NCI-H345 treated with DMSO at 0.1 percent for 48 hours (cell line): ENCODE measurements at regions not wholly inside any gene's neighbourhood (a gene's known extent, or its start where the extent isn't known, plus 50 kb on each side); places are given as distances from the start of the nearest gene placed in this dataset.

ENCODE experiments used
- DNase-seq: peaks from one replicate; lab custom pipeline; 2025; ENCODE audit not compliant: unreplicated experiment; lab: John Stamatoyannopoulos, UW

DNA sequence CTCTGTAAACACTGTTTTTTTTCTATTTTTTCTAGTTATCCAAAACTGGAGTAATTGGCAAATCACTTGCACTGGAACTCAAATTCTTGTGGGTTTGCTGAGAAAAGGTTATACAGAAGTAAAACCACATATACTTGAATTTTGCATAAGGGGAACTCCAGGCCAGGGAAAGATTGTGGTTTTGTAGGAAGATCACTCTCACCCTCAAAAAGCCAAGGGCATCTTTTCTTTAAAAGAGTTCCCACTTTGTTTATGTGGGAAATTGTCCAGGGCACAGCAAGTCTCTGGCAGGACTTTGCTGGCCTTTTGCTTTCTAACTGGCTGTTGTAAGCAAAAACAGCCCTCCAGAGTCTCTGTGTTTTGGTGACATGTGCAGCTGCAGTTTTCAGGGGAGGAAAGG lies 340.3 kb upstream of the RBMS3 start:
- DNase-seq: no peak

- DNase-seq: no peak
These were observed 339.9 kb upstream of the RBMS3 start for GRCh38 chr3:28940994-28941393.

GRCh38 chr3:28947061-28947460 lies 333.8 kb upstream of the RBMS3 start:
- DNase-seq: no peak

GRCh38 chr3:28947751-28948150 lies 333.1 kb upstream of the RBMS3 start:
- no peak for DNase-seq

DNA sequence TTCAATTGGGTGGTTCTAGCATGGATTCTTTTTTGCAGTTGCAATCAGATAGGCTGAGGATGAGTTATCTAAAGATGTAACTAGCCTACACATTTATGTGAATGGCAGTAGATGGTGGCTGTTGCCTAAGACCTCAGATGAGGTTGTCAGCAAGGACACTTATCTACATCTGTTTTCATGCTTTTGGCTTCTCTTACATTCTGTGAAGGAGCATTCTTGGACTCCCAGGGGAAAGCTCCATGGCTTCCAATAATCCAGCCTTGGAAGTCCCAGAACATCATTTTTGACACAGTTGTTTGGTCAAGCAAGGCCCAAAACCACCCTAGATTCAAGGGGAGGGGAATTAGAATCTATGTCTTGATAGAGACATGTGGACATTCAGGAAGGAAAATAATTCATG lies 332.2 kb upstream of the RBMS3 start:
- DNase-seq: no peak

DNA sequence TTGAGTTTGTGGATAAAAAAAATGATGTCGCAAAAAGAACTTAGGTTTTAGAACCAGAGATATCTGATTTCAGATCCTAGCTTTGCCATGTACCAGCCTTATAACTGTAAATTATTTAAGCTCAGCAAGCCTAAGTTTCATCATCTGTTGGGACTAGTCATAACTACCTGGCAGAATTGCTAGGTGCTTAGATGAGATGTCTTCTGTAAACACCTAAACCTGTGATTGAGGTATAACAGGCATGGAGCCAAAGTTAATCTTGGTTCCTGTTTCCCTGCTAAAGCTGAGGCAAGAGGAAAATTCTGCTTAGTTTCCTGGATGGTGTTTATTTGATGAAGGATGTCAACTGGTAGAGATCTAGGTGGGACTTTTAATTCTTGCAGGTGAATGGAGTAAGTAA lies 331.3 kb upstream of the RBMS3 start:
- no peak for DNase-seq

GRCh38 chr3:28950614-28951013 lies 330.3 kb upstream of the RBMS3 start:
- no peak for DNase-seq

DNA sequence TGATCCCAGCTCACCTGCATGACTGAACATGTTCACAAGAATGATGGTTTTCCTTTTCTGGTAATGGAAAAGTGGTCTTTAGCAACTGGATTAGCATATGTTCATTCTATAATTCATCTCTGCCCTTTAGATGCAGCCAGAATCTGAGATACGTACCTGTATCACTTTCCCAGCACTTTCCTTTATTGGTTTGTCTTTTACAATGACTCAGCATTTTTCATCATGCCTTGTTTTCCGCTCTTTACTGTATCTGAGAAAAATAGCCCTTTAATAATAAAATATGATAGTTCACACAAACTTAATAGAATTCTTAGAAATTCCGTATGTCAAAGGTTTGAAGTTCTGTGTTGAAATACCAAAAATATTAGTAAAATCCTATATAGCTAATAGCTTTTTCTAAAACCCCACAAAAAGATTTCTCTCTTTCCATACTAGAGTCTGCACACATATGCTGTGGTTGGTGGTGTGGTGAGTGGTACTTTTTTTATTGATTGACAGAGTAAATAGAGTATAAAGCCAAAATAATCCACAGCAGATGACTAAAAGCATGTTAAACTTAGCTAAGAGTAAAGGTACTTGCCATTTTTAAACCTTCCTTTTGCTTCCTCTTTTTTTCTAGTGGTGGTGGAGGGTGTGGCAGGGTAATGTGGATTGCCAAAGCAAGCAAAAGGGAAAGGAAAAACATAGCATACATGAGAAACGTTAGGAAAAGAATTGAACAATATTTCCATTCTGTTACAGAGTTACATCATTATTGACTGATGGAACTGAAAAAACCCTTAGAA lies 328.9 kb upstream of the RBMS3 start:
- DNase-seq: no peak

DNA sequence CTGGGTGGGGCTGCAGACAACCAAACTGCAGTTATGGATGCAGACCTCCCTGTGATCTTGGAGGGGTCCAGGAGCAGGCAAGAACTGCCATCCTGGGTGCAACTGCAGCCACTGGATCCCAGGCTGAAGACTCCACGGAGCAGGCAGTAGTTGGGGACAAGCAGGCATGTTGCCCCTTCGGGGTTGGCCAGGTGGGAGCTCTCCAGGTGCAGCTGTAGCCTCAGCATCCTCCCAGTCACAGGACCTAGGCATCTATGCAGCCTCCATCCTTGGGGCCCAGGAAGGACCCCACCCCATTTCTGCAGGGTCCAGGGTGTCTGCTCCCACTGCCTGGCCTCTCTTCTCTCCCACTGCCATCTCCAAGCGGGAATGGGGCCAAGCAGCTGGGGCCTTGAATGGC lies 322.2 kb upstream of the RBMS3 start:
- no peak for DNase-seq

DNA sequence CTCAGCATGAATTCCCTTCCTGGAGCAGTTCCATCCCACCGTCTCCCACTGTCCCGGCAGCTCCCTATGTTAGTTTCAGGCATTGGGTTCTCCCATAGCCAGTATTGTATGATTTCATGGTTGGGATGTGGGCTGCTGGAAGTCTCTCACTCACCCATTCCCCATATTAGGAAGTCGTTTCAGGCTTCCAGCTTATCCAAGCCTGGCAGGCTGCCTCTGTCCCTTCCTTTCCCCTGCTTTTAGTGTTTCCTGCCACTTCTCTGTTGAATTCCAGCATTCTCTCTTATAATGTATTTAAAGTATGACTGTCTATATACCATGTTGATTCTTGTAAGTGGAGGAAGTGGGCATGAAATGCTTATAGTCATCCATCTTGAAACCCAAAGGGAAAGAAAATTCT lies 309.7 kb upstream of the RBMS3 start:
- DNase-seq: no peak

DNA sequence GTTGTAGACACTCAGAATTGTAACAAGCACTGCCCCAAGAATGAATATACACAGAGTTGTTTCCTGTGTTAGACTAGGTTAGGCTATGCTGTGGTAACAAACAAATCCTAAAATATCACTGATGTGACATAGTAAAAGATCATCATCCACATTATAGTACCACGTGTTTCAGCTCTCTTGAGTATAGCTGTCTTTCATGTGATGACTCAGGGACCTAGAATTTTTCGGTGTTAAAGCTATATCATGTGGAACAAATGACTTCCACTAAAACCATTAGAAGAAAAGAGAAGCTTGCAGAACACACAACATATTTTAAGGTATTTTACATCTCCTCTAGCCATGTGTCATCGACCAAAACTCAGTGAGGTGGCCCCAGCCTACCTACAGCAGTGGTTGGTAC lies 307.9 kb upstream of the RBMS3 start:
- DNase-seq: no peak

GRCh38 chr3:28973609-28974008 lies 307.3 kb upstream of the RBMS3 start:
- no peak for DNase-seq

- DNase-seq: no peak
These were observed 302.8 kb upstream of the RBMS3 start for GRCh38 chr3:28978092-28978491.

GRCh38 chr3:28980131-28980530 lies 300.7 kb upstream of the RBMS3 start:
- DNase-seq: no peak

DNA sequence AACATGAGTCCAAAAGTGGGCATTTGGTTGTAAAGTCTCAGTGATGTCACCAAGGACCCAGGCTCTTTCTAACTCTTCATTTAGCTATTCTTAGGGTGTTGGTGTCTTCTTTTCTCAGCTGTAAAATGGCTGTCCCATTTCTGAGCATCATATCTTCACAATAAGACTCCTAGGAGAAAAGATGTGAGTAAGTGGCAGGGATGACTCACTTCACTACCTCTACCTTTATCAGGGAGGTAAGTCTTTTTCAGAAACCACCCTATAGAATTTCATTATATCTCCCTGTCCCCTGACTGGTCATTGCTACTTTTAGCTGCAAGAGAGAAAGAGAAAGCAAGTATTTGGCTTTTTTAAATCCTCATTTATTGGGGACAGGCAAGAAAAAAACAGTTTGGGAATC lies 300.2 kb upstream of the RBMS3 start:
- no peak for DNase-seq

GRCh38 chr3:28982906-28983305 lies 298.0 kb upstream of the RBMS3 start:
- DNase-seq: no peak

GRCh38 chr3:28986922-28987321 lies 293.9 kb upstream of the RBMS3 start:
- no peak for DNase-seq

DNA sequence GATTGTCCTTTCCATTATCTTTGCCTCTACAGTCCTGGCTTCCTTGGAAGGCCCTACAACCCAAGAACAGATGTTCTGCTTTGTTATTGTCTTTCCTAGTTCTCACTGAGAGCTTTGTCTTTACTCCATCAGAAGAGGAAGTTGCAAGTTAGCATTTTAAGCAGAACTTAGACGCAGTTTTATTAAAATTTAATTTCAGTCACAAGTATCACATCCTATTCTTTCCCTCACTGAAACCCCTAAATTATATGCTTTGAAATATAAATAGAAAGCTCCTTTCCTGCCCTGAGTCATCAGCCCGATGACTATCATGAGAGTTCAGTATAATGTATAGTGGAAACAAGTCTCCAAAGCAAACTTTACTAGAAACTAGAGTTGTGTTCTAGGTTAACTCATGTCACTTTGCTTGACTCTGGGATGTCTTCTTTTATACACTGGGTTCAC lies 291.2 kb upstream of the RBMS3 start:
- no peak for DNase-seq

DNA sequence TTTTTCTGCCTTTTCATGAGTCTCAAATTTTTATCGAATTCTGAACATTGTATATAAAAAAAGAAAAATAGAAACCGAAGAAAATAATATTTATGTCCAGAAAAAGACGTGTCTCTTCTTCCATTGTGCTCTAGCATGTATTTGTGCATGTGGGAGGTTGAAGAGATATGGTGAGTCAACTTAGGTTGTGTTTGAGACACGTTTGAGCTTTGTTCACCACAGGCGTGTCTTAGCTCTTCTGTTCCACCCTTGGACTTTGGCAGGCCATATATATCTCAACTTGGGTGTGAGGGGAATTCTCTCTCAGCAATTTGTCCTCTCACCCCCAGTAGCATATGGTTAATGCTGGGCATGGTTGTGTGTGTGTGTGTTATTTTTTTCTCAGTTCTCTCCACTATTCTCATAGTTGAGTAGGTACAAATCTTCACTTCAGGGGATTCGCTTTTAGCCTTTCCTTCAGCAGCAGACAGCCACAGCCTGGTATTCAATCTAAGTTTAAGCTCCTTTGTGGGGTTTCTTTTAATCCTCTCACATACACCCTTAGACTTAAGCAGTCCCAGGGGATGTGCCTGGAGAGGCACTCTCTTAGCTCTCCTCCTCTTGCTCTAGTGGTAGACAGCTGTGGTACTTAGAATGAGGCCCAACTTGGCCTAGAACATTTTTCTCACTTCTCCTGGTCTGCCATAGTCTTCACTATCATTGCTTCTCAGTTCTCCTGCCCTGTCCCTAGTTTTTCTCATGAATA lies 286.5 kb upstream of the RBMS3 start:
- DNase-seq: no peak

DNA sequence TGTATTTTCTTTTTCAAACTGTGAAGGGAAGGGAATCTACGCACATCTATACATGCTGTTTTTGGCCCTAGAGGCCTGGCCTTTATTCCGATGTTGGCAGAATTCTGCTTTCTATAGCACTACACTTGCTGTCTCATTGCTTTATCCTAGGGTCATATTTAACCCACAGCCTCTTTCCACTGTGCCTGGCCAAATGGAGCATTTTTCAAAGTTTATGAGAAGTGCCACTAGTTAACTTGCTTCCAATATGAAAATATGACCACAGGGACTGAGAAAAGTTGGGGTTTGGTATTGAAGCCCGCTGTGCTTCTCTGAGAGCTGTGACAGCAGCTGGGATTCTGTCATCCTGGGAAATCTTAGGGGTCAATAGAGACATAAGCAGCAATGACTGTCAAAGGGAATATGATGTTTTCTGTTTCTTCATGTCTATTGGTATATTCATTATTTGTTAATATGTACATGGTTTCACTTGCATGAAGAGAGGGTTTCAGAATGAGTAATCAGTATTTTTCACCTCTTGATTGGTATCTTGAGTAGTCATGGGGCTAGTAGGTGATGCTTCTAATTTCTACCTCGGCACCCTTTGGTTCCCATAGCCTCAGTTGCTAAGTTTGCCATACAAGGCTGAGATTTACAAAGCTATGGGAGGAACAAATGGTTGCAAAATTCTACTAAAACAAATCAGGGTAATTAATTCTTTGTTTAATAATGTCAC lies 275.8 kb upstream of the RBMS3 start:
- DNase-seq: no peak

GRCh38 chr3:29005862-29006261 lies 275.0 kb upstream of the RBMS3 start:
- no peak for DNase-seq

GRCh38 chr3:29011441-29011840 lies 269.4 kb upstream of the RBMS3 start:
- no peak for DNase-seq
